Osteocyte (in vitro differentiated cells): ENCODE measurements at regions not wholly inside any gene's neighbourhood (a gene's known extent, or its start where the extent isn't known, plus 50 kb on each side); places are given as distances from the start of the nearest gene placed in this dataset.

Experiments used
- DNase-seq: peaks from one replicate; pipeline ENCODE4 v3.0.0; 2021; ENCODE audit warnings: mixed read lengths; ENCODE audit not compliant: unreplicated experiment; ENCODE audit errors: extremely low spot score
- H3K27ac Mint-ChIP-seq: one replicate; pipeline ENCODE4 v1.8.0; 2021; ENCODE audit warnings: mild to moderate bottlenecking, mixed read lengths; ENCODE audit not compliant: unreplicated experiment
- H3K27me3 Mint-ChIP-seq: one replicate; pipeline ENCODE4 v1.8.0; 2021; ENCODE audit warnings: mixed read lengths; ENCODE audit not compliant: unreplicated experiment
- H3K36me3 Mint-ChIP-seq: one replicate; pipeline ENCODE4 v1.8.0; 2021; ENCODE audit warnings: mixed read lengths; ENCODE audit not compliant: unreplicated experiment
- H3K4me1 Mint-ChIP-seq: one replicate; pipeline ENCODE4 v1.8.0; 2021; ENCODE audit warnings: mixed read lengths; ENCODE audit not compliant: unreplicated experiment
- H3K4me3 Mint-ChIP-seq: one replicate; pipeline ENCODE4 v1.8.0; 2021; ENCODE audit warnings: mild to moderate bottlenecking, moderate library complexity, mixed read lengths; ENCODE audit not compliant: unreplicated experiment
- H3K9me3 Mint-ChIP-seq: one replicate; pipeline ENCODE4 v1.8.0; 2021; ENCODE audit warnings: mixed read lengths; ENCODE audit not compliant: unreplicated experiment
- CTCF ChIP-seq: fragments of 200-600 bp; sonication (generic); IDR thresholded peaks from 2 replicates; pipeline ENCODE4 v1.5.0; 2021; ENCODE audit warnings: antibody characterized with exemption, mild to moderate bottlenecking, moderate library complexity

GRCh38 chr4:127445471-127445870 lies 187.3 kb upstream of the INTU start:
- no peak overlapping the region for H3K27ac Mint-ChIP-seq
- H3K36me3 Mint-ChIP-seq = no peaks in the 10 kb centered on the region
- TF ChIP-seq CTCF = no peak
- H3K9me3 Mint-ChIP-seq = no peaks in the 10 kb centered on the region
- H3K27me3 Mint-ChIP-seq = peaks cover 40% of the 10 kb centered on the region
- no peak for DNase-seq
- no peaks in the 10 kb centered on the region for H3K4me1 Mint-ChIP-seq
- no peak overlapping the region for H3K4me3 Mint-ChIP-seq

- no peak for DNase-seq
- no peak overlapping the region for H3K4me3 Mint-ChIP-seq
- TF ChIP-seq CTCF = no peak
- H3K9me3 Mint-ChIP-seq = no peaks in the 10 kb centered on the region
- no peak overlapping the region for H3K27ac Mint-ChIP-seq
- no peaks in the 10 kb centered on the region for H3K4me1 Mint-ChIP-seq
- no peaks in the 10 kb centered on the region for H3K36me3 Mint-ChIP-seq
- peaks cover 46% of the 10 kb centered on the region for H3K27me3 Mint-ChIP-seq
These were observed 186.3 kb upstream of the INTU start for GRCh38 chr4:127446427-127446885.

GRCh38 chr4:127448986-127449385 lies 183.8 kb upstream of the INTU start:
- no peaks in the 10 kb centered on the region for H3K36me3 Mint-ChIP-seq
- no peaks in the 10 kb centered on the region for H3K9me3 Mint-ChIP-seq
- no peaks in the 10 kb centered on the region for H3K4me1 Mint-ChIP-seq
- DNase-seq = no peak
- H3K27ac Mint-ChIP-seq = no peak overlapping the region
- H3K27me3 Mint-ChIP-seq = peaks cover 32% of the 10 kb centered on the region
- no peak for TF ChIP-seq CTCF
- no peak overlapping the region for H3K4me3 Mint-ChIP-seq

GRCh38 chr4:127449449-127449848 lies 183.3 kb upstream of the INTU start:
- Mint-ChIP-seq H3K27me3 (peaks cover 34% of the 10 kb centered on the region), H3K4me3 (no peak overlapping the region), H3K4me1 (no peaks in the 10 kb centered on the region), H3K9me3 (no peaks in the 10 kb centered on the region), H3K36me3 (no peaks in the 10 kb centered on the region), H3K27ac (no peak overlapping the region)
- no peak for DNase-seq
- TF ChIP-seq CTCF = no peak

- no peak for DNase-seq
- no peaks in the 10 kb centered on the region for H3K4me1 Mint-ChIP-seq
- no peaks in the 10 kb centered on the region for H3K36me3 Mint-ChIP-seq
- H3K9me3 Mint-ChIP-seq = no peaks in the 10 kb centered on the region
- H3K4me3 Mint-ChIP-seq = no peak overlapping the region
- H3K27me3 Mint-ChIP-seq = peaks cover 30% of the 10 kb centered on the region
- H3K27ac Mint-ChIP-seq = no peak overlapping the region
- TF ChIP-seq CTCF = no peak
These were observed 182.5 kb upstream of the INTU start for GRCh38 chr4:127450276-127450675.
